ENCODE measurements at regions not wholly inside any gene's neighbourhood (a gene's known extent, or its start where the extent isn't known, plus 50 kb on each side); places are given as distances from the start of the nearest gene placed in this dataset.

- DNase-seq (ENCODE audit: low read depth): no peak
These were observed 76.6 kb upstream of the ADAMTS16 start for GRCh38 chr5:5063533-5063953.

- DNase-seq (ENCODE audit: low read depth): no peak
These were observed 74.7 kb upstream of the ADAMTS16 start for GRCh38 chr5:5065472-5065871.

GRCh38 chr5:5066276-5067186 lies 73.6 kb upstream of the ADAMTS16 start:
- DNase-seq (ENCODE audit: low read depth): no peak

- DNase-seq (ENCODE audit: low read depth): no peak
These were observed 70.3 kb upstream of the ADAMTS16 start for GRCh38 chr5:5069851-5070250.

GRCh38 chr5:5071554-5071953 lies 68.6 kb upstream of the ADAMTS16 start:
- no peak for DNase-seq (ENCODE audit: low read depth)

GRCh38 chr5:5077236-5077635 lies 62.9 kb upstream of the ADAMTS16 start:
- DNase-seq (ENCODE audit: low read depth): no peak

GRCh38 chr5:5078009-5078897 lies 61.9 kb upstream of the ADAMTS16 start:
- DNase-seq (ENCODE audit: low read depth): no peak

GRCh38 chr5:5079876-5080275 lies 60.3 kb upstream of the ADAMTS16 start:
- DNase-seq (ENCODE audit: low read depth): no peak

GRCh38 chr5:5080790-5081189 lies 59.3 kb upstream of the ADAMTS16 start:
- no peak for DNase-seq (ENCODE audit: low read depth)

GRCh38 chr5:5085381-5085780 lies 54.7 kb upstream of the ADAMTS16 start:
- DNase-seq (ENCODE audit: low read depth): no peak

GRCh38 chr5:5089895-5090649 lies 50.1 kb upstream of the ADAMTS16 start:
- no peak for DNase-seq (ENCODE audit: low read depth)

Measured in HS-5 (cell line).